Testis (tissue), 2 donors: ENCODE measurements at regions not wholly inside any gene's neighbourhood (a gene's known extent, or its start where the extent isn't known, plus 50 kb on each side); places are given as distances from the start of the nearest gene placed in this dataset.
A peak's percentile ranks its signal among the peaks of the same experiment; 100 is the strongest.

Experiments
- DNase-seq: peaks from one replicate; pipeline ENCODE4 v3.0.0-alpha.2; 2019
- H3K27ac ChIP-seq, 2 donors: fragments of 200-600 bp; sonication (generic); one replicate each; pipeline ENCODE4 v1.5.1; 2019
- H3K27me3 ChIP-seq: fragments of 200-600 bp; sonication (generic); one replicate; pipeline ENCODE4 v1.5.1; 2019
- H3K36me3 ChIP-seq: fragments of 200-600 bp; sonication (generic); one replicate; pipeline ENCODE4 v1.5.1; 2017; ENCODE audit warnings: low read depth; ENCODE audit errors: missing control alignments
- H3K4me1 ChIP-seq: fragments of 200-600 bp; sonication (generic); one replicate; pipeline ENCODE4 v1.5.1; 2019
- H3K4me3 ChIP-seq, 2 donors: fragments of 200-600 bp; sonication (generic); one replicate each; pipeline ENCODE4 v1.5.1; 2017 to 2019
- H3K9me3 ChIP-seq: fragments of 200-600 bp; sonication (generic); one replicate; pipeline ENCODE4 v1.5.1; 2017
- POLR2A ChIP-seq: fragments of 450-650 bp; IDR thresholded peaks from one replicate; pipeline ENCODE4 v1.6.1; 2017; ENCODE audit warnings: antibody characterized with exemption, mild to moderate bottlenecking, moderate library complexity
- WGBS, 2 donors: methylation state at CpG; one replicate each; pipeline ENCODE4 v1.1.5; 2018; 5-methylcytosine and 5-hydroxymethylcytosine counted together
- intact Hi-C: fragments of 100-400 bp; cut with DNase I; formaldehyde crosslinking; loops from one replicate; pipeline ENCODE4 v1.15.1; 2023; ENCODE audit warnings: low total_unique reads
- TF ChIP-seq, protein P1 (sequence below), 3 experiments: fragments of 450-650 bp in 2 of 3; fragments of 200-600 bp in 1 of 3; sonication (generic) in 1 of 3; IDR thresholded peaks; one replicate each; pipeline ENCODE4 v1.5.1; 2016 to 2019; ENCODE audit warnings: antibody characterized with exemption in 3 of 3, mild to moderate bottlenecking in 2 of 3, moderate library complexity in 1 of 3

DNA sequence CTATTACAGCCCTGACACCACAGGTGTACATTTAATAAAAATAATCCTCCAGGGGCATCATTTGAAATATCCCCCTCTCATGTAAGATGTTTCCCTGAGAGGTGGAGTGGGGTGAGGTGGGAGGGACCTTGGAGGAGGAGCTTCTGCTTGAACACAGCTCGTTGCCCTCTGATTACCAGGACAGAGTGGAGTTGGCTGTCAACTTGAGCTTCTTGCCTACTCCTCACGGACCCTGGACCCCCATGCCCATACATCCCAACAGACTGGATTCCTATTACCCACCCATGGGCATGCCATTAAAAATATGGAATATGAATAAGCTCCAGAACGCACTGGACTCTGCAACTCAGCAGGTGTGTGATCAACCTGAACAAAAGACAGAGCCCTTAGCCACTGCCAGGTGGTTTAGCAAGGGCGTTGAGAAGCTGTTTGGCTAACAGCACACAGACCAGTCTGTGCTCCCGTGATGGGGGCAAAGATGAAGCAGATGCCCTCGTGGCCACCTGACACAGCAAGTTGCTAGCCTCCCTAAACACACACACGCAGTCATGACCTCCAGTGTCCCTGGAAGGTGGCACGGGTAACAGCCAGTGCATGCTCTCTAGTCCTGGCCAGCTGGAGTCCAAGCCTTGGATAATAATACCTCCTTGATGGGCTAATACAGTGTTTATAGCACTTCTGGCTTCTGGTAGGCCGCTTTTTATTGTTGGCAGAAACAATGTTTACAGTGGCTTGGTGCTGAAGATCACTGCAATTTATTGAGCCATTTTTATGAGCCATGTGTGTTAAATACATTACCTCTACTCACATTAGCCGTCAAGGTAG is 155.0 kb downstream of the TOMM20 start:
- Histone ChIP-seq H3K4me3 (no peak overlapping the region), H3K27me3 (no peaks in the 10 kb centered on the region), H3K27ac (no peak overlapping the region), H3K36me3 (no peaks in the 10 kb centered on the region), H3K9me3 (no peaks in the 10 kb centered on the region), H3K4me1 (peaks cover 26% of the 10 kb centered on the region)
- no peak for TF ChIP-seq POLR2A
- TF ChIP-seq, protein P1, sequence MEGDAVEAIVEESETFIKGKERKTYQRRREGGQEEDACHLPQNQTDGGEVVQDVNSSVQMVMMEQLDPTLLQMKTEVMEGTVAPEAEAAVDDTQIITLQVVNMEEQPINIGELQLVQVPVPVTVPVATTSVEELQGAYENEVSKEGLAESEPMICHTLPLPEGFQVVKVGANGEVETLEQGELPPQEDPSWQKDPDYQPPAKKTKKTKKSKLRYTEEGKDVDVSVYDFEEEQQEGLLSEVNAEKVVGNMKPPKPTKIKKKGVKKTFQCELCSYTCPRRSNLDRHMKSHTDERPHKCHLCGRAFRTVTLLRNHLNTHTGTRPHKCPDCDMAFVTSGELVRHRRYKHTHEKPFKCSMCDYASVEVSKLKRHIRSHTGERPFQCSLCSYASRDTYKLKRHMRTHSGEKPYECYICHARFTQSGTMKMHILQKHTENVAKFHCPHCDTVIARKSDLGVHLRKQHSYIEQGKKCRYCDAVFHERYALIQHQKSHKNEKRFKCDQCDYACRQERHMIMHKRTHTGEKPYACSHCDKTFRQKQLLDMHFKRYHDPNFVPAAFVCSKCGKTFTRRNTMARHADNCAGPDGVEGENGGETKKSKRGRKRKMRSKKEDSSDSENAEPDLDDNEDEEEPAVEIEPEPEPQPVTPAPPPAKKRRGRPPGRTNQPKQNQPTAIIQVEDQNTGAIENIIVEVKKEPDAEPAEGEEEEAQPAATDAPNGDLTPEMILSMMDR (IDR thresholded peaks at IDR 0.05), result no peak
- 88 to 90% methylated on average over 9 to 10 of the region's 10 CpGs for WGBS, 2 donors
- DNase-seq, result no peak
- intact Hi-C loops, result loop anchor here (10.0 kb wide), 1 partner anchor 359 kb away; the partner anchor contains the start of gene IRF2BP2

GRCh38 chr1:234972411-234973191 is 156.0 kb downstream of the TOMM20 start:
- DNase-seq, result no peak
- Histone ChIP-seq H3K27ac (no peak overlapping the region), H3K9me3 (no peaks in the 10 kb centered on the region), H3K4me3 (no peak overlapping the region), H3K27me3 (no peaks in the 10 kb centered on the region), H3K4me1 (peaks cover 16% of the 10 kb centered on the region), H3K36me3 (no peaks in the 10 kb centered on the region)
- 88 to 90% methylated on average over 17 to 19 of the region's 19 CpGs for WGBS, 2 donors
- TF ChIP-seq POLR2A, result no peak
- TF ChIP-seq, protein P1 (IDR thresholded peaks at IDR 0.05), result no peak
- intact Hi-C loops, result loop anchor here (10.0 kb wide), 1 partner anchor 358 kb away; the partner anchor contains the start of gene IRF2BP2

GRCh38 chr1:234971586-234972297 is 156.9 kb downstream of the TOMM20 start:
- Histone ChIP-seq H3K4me1 (peaks cover 15% of the 10 kb centered on the region), H3K27ac (peak overlapping the region in 1 of 2 donors; percentile 87), H3K36me3 (no peaks in the 10 kb centered on the region), H3K4me3 (no peak overlapping the region), H3K27me3 (no peaks in the 10 kb centered on the region), H3K9me3 (no peaks in the 10 kb centered on the region)
- no peak for DNase-seq
- intact Hi-C loops, result loop anchor here (10.0 kb wide), 1 partner anchor 357 kb away; the partner anchor contains the start of gene IRF2BP2
- TF ChIP-seq POLR2A, result no peak
- TF ChIP-seq, protein P1 (IDR thresholded peaks at IDR 0.05), result no peak
- WGBS, 2 donors, result 82 to 84% methylated on average over 9 of the region's 9 CpGs

DNA sequence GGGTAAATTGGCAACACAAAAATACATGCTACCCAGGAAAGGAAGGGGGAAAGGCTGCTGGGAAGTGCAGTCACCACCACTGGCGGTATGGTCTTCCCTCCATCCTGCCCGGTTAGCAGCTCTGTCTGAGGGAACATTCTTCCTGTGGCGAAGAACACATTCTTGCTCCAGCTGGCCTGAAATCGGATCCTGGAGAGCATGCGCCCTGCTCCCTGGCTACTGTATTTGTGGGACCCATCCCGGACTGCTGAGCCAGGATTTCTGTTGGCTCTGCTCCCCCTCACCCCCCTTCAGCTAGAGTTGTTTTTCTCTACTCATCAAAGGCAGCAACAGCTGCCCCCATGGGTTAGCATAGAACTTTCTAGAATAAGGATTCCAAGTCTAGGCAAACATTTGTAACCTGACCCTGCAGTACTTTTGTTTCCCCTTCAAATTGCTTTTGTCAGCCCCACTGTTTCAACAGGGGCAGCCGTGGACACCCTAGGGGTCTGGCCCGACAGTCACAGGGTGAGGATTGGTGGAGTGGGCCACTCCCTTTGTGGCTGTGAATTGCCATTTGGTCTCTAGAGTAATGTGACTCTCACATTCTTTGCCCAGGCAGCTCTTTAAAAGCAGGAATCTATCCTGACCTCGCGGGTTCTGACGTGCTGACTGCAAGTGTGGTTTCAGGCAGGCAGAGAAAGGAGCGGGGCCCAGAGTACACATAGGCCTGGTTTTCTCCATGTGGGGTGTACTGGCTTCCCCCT is 157.7 kb downstream of the TOMM20 start:
- Histone ChIP-seq H3K27ac (peak overlapping the region; percentile 75 to 87), H3K36me3 (no peaks in the 10 kb centered on the region), H3K4me1 (peaks cover 15% of the 10 kb centered on the region), H3K4me3 (no peak overlapping the region), H3K9me3 (no peaks in the 10 kb centered on the region), H3K27me3 (no peaks in the 10 kb centered on the region)
- intact Hi-C loops, result loop anchor here (10.0 kb wide), 1 partner anchor 356 kb away; the partner anchor contains the start of gene IRF2BP2
- 26 to 32% methylated on average over 12 of the region's 12 CpGs for WGBS, 2 donors
- TF ChIP-seq POLR2A, result no peak
- TF ChIP-seq, protein P1 (IDR thresholded peaks at IDR 0.05), result no peak
- DNase-seq, result peak; percentile 81
